Lower leg skin (tissue), 3 donors: ENCODE measurements at regions not wholly inside any gene's neighbourhood (a gene's known extent, or its start where the extent isn't known, plus 50 kb on each side); places are given as distances from the start of the nearest gene placed in this dataset.

Source experiments
- POLR2A ChIP-seq, 2 donors: fragments of 450-650 bp; IDR thresholded peaks; one replicate each; pipeline ENCODE4 v1.6.1; 2016 to 2017; ENCODE audit warnings: antibody characterized with exemption in 2 of 2, mild to moderate bottlenecking in 1 of 2, moderate library complexity in 1 of 2
- TF ChIP-seq, protein P1 (sequence below), 3 donors: fragments of 450-650 bp; IDR thresholded peaks; one replicate each; pipeline ENCODE4 v1.5.1; 2016; ENCODE audit warnings: antibody characterized with exemption in 3 of 3, mild to moderate bottlenecking in 3 of 3, moderate library complexity in 2 of 3

DNA sequence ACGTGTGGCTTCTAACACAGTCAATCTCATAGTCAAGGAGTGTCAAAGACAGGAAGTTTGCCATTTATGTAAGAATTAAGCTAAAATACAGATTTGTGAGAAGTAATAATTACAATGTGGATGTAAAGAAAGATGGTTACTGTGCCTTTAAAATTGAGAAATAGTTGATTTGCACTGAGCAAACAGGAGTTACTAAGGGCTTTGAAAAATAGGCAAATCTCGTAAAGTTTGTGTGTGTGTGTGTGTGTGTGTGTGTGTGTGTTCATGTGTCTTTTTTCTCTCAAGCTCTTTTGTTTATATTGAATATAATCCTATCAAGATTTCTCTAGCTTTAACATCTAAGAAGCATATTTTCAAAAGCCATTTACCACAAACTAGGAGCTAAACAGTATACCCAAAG is 2284.5 kb downstream of the LRRC4C start:
- TF ChIP-seq POLR2A (IDR thresholded peaks at IDR 0.05) = no peak
- TF ChIP-seq, protein P1, sequence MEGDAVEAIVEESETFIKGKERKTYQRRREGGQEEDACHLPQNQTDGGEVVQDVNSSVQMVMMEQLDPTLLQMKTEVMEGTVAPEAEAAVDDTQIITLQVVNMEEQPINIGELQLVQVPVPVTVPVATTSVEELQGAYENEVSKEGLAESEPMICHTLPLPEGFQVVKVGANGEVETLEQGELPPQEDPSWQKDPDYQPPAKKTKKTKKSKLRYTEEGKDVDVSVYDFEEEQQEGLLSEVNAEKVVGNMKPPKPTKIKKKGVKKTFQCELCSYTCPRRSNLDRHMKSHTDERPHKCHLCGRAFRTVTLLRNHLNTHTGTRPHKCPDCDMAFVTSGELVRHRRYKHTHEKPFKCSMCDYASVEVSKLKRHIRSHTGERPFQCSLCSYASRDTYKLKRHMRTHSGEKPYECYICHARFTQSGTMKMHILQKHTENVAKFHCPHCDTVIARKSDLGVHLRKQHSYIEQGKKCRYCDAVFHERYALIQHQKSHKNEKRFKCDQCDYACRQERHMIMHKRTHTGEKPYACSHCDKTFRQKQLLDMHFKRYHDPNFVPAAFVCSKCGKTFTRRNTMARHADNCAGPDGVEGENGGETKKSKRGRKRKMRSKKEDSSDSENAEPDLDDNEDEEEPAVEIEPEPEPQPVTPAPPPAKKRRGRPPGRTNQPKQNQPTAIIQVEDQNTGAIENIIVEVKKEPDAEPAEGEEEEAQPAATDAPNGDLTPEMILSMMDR (IDR thresholded peaks at IDR 0.05) = no peak
